DMS 273 treated with DMSO at 0.1 percent for 48 hours (cell line): ENCODE measurements at regions not wholly inside any gene's neighbourhood (a gene's known extent, or its start where the extent isn't known, plus 50 kb on each side); places are given as distances from the start of the nearest gene placed in this dataset.
"Not testable (repeated sequence)": the region's sequence is repeated elsewhere in the genome, so short reads cannot be mapped to it uniquely, and the experiment has no call there.

Experiments
- DNase-seq: peaks from one replicate; lab custom pipeline; 2025; lab: John Stamatoyannopoulos, UW

DNA sequence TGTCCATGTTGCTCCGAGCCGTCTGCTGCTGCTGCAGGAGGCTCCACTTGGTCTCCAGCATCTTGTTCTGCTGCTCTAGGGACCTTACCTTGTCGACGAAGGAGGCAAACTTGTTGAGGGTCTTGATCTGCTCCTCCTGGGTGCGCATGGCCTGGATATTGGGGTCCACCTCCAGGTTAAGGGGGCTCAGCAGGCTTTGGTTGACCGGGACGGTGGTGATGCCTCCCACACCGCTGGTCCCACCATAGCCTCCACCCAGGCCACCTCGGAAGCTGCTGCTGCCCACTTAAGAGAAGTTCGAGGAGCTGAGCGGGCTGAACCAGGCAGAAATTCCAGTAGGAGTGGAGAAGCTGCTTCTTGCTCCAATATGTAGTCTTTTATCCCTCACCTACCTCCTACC, 180.7 kb upstream of the SYNPR start:
- no peak for DNase-seq

DNA sequence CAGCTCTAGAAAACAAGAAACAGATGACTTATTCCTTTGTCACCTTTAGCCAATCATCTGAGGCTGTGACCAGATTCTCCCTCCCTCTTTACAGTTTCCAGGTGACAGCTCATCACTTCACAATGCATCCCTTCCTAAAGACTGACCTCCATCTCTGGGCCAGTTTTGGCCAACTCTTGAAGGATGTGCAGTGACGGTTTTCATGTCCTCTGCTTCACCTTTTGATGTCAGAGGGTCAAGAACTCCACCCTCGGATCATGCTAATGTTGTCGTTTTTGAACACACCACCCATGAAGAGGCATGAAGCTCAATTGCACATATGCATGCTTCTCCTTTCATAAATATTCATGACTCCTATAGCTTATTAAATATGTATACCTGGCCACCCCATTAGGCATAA, 161.2 kb upstream of the SYNPR start:
- no peak for DNase-seq

DNA sequence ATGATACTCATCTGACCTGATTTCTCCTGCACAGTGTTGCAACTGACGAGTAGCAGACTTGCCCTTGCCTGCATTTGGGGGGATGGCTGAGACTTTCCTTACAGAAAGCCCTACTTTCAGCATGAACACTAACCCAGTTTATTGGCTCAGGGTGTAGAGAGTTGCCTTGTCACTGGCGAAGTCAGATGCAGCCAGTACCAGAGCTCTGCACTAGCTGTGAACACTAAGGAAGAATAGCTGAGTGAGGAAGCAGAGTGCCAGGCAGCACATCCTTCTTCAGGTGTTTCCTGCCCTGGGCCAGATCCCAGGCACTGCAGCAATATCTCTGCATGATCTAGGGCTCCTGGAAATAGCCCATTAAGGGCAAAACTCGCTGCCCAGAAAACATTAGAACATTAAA, 154.0 kb upstream of the SYNPR start:
- no peak for DNase-seq

DNA sequence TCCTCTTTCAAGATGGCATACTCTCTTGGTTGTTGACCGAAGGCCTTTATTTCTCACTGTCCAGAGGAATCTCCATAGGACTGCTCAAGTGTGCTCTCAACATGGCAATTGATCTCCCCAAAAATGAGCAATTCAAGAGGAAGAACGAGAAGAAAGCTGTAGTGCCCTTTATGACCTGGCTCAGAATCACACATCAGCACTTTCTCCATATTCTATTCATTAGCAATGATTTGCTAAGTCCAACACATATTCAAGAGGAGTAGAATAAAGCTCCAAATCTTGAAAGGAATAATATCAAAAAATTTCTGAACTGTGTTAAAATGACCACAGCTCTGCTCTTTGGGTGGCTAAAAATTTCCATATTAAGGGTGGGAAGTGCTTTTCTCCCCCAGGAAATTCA, 151.6 kb upstream of the SYNPR start:
- no peak for DNase-seq

DNA sequence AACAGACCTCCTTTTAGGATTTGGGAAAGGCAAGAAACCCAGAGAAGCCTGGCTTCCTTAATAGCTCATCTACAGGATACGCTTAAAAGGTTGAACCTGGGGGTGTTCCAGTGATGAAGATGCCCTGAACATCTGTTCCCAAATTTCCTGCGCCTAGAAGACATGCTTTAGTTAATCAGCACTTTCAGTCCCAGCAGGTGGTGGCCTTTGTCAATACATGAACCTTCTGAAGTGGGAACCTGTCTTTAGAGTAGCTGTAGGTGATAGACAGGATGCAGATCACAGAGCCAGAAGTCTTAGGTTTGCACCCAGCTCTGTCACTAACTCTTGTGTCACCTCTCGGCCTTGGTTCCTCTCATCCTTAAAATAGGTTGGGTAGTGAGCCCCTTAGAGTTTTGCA, 149.7 kb upstream of the SYNPR start:
- no peak for DNase-seq

GRCh38 chr3:63130625-63131024, 147.5 kb upstream of the SYNPR start:
- no peak for DNase-seq

GRCh38 chr3:63132461-63133250, 145.5 kb upstream of the SYNPR start:
- no peak for DNase-seq

DNA sequence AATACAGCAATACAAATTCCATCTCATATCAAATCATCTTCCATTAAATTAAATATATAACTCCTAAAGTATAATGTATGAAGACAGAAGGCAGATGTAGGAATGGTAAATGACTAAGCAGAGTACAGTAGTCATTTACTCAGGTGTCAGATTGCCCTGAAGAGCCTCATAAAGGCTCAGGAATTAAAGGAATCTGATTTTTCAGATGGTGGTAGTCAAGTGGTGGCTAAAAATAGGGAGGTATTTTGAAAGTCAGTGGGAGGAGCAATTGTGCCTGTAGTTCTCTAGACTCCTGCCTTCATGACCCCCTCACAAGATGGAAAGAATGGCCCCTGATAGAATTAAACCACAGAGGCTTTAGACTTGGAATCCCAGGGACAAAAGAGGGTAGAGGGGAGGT, 142.7 kb upstream of the SYNPR start:
- DNase-seq: no peak

- not testable (repeated sequence) for DNase-seq
Measured at GRCh38 chr3:63136249-63136648, 141.9 kb upstream of the SYNPR start.

DNA sequence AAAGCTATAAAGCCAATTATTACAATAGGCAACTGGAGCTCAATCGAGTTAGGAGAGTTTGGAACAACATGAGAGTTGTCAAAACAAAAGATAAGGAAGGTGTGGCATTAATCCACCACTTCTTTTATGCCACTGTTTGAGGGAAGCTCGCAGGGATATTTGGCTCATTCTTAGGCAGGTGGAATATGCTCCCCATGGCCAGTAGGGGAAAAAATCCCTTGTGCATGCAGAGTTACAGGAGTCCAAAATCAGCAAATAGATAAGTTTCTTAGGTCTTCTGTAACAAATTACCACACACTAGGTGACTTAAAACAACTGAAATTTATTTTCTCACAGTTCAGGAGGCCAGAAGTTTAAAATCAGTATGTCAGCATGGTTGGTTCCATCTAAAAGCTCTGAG, 135.4 kb upstream of the SYNPR start:
- DNase-seq: no peak

GRCh38 chr3:63146154-63146553, 132.0 kb upstream of the SYNPR start:
- no peak for DNase-seq

DNA sequence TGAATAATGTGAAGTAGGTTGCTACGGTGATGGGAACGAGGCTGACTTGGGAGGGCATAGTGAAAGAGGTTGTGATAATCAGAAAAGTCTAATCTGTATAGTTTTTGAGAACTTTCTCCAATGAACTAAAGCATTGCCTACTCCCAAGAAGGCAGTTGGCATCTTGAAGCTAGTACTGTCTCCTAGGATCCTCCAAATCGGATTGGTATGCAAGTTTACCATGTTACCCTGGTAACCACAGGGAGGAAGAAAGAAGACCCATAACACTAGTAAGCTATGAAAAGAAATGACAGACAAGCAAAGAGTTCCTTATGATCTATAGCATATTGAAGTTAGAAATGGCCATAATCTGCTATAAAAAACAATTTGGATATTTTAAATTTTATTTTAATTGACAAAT, 127.2 kb upstream of the SYNPR start:
- DNase-seq: no peak

GRCh38 chr3:63151897-63152296, 126.2 kb upstream of the SYNPR start:
- peak; percentile 74 for DNase-seq

GRCh38 chr3:63159764-63160163, 118.3 kb upstream of the SYNPR start:
- no peak for DNase-seq

DNA sequence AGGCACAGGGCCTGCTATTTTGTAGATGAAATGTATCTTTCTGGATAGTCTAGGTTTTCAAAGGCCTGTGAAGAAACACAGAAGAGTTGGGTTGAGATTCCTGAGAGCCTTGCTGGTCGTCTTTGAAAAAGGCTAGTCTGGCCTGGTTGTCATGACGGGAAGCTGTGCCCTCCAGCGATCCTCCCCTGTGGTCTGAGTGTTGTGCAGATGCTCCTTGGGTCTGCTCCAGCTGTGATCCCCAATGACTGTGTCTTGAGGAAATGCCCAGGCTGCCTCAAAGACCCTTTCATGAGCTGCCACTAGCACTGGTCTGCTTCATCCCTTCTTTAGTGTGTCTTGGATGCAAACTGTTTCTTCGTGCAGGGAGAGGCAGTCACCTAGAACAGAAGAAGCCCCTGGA, 111.0 kb upstream of the SYNPR start:
- DNase-seq: no peak

DNA sequence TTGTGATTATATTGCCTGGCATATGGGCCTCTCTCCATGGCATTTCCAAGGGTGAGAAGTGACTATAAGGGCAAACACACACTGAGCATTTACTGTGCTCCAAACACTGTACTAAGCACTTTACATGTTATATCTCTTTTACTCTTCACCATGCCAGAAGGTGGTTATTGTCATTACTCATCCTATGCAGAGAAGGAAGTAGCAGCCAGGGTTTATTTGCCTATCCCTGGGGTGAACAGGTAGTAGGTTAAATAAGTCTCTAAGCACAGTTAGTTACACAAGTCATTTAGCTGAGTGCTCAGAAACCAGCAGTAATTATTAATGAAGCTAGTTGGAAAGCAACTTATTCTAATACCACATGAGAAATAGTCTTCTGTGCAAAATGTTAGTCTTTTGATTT, 109.9 kb upstream of the SYNPR start:
- no peak for DNase-seq

DNA sequence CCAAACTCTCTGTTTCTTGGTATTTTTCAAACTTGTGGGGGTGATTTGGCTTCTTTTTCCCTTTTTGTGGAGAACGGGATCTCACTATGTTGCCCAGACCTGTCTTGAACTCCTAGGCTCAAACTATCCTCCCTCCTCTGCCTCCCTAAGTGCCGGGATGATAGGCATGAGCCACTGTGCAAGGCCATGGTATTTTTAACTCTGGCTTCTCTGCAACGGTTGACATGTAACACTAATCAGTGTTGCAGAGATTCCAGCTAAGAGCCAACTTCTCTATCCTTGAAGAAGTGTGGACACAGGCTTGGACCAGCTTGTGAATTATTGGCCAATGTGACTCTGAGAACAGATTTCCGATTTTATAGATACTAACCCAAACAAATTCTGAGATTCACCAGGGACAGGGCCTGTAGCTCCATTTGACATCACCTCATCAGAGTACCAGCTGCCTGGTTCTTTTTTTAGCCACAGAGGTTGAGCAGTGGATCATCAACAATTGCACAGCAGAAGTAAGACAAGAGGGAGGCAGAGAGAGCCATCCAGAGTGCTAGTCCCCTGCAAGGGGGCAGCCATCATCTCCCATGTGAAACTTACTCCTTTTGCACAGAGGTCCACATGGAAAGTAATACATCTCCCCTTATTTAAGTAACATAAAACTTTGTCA, 98.1 kb upstream of the SYNPR start:
- no peak for DNase-seq

- DNase-seq: no peak
Measured at GRCh38 chr3:63192248-63192647, 85.9 kb upstream of the SYNPR start.

DNA sequence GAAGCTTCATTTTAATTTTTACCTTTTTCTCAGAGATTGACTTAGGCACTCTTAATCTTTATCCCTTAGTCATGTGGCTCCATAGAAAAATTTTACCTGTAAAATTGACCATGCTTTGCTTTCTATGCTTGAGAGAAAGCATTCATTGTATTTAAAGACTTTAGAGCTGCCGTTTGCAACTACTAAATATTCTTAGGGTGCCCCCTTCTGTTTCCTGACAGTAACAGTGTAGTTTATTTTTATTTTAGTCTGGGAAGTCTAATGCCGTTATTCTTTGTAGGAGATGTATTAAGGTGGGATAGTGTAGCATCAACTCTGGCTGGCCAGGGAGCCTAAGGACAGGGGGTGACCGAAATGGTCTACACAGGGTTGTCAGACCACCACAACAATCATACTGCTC, 84.5 kb upstream of the SYNPR start:
- peak; percentile 3 for DNase-seq

DNA sequence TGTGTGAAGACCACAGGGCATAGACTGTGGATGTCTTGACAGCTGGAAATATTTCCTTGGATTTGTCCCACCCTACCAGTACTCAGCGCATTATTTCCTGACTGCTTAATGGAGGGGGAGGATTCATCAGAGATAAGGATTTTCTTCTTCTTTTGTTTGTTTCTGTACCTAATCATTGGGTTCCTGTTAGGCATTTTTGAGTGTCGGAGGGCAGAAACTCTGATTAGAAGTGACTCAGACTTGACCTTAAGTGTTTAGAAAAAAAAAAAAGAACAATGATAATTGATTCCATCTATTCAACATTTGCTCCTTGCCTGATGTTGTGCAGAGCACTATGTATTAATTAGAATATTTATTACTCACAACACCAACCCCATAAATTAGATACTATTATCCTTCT, 78.5 kb upstream of the SYNPR start:
- DNase-seq: no peak

DNA sequence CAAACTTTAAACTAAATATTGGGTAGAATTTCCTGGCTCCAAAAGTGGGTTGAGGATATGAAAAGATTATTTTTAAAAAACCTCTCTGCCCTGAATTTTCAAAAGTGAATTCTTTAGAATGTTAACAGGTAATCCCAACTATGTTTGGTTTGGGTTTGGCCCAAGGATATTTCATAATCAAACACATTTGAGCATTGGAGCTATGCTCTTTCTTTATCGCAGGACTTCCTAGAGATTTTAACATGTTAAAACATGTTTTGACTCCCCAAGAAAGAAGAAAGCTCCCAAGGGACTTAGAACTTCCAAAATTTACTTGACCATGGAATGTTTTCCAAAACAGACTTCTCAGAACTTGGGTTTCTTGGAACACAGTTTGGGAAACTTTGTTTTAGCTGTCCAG, 75.6 kb upstream of the SYNPR start:
- no peak for DNase-seq

- no peak for DNase-seq
Measured at GRCh38 chr3:63207066-63207590, 71.0 kb upstream of the SYNPR start.

DNA sequence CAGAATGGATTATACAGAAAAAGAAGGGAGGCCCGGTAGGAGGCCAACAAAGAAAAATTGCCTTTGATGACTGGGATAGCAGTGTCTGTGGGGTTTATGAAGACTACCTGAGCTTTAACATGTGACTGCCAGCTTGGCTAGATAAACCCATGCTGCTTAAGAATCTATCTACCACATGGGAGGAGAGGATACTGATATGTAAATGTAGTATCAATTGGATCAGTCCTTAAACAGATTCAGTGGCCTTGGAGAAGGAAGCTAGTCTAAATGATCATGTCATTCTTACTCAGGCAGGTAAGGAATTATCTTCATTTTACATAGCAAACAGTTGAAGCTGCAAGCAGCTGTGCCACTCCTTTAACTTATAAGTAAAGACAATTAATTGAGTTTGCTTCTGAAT, 50.0 kb upstream of the SYNPR start:
- DNase-seq: no peak
